Stimulated activated CD4-positive, alpha-beta T cell treated with anti-CD3 and anti-CD28 coated beads, Interleukin-15, amount 100 ng/mL, for 24 hours (primary cell): ENCODE measurements at regions not wholly inside any gene's neighbourhood (a gene's known extent, or its start where the extent isn't known, plus 50 kb on each side); places are given as distances from the start of the nearest gene placed in this dataset.
A peak's percentile ranks its signal among the peaks of the same experiment; 100 is the strongest.

ENCODE experiments used
- DNase-seq: peaks from one replicate; pipeline ENCODE4 v3.0.0-alpha.2; 2020

- no peak for DNase-seq
Observed at GRCh38 chr1:18535391-18536210, 54.9 kb downstream of the KLHDC7A start.

GRCh38 chr1:18536356-18536755 lies 55.6 kb downstream of the KLHDC7A start:
- DNase-seq: no peak

GRCh38 chr1:18536915-18537314 lies 56.2 kb downstream of the KLHDC7A start:
- no peak for DNase-seq

GRCh38 chr1:18537386-18538306 lies 56.9 kb downstream of the KLHDC7A start:
- DNase-seq: no peak

- no peak for DNase-seq
Observed at GRCh38 chr1:18539171-18539570, 58.4 kb downstream of the KLHDC7A start.

- DNase-seq: no peak
Observed at GRCh38 chr1:18540136-18540765, 59.5 kb downstream of the KLHDC7A start.

GRCh38 chr1:18541046-18541795 lies 60.5 kb downstream of the KLHDC7A start:
- DNase-seq: no peak

- DNase-seq: no peak
Observed at GRCh38 chr1:18542351-18542750, 61.6 kb downstream of the KLHDC7A start.

GRCh38 chr1:18546026-18546425 lies 65.3 kb downstream of the KLHDC7A start:
- no peak for DNase-seq

GRCh38 chr1:18547460-18547859 lies 66.7 kb downstream of the KLHDC7A start:
- no peak for DNase-seq

- no peak for DNase-seq
Observed at GRCh38 chr1:18548643-18549042, 67.9 kb downstream of the KLHDC7A start.

- DNase-seq: no peak
Observed at GRCh38 chr1:18549106-18549505, 68.4 kb downstream of the KLHDC7A start.

GRCh38 chr1:18549906-18550305 lies 69.2 kb downstream of the KLHDC7A start:
- no peak for DNase-seq

- DNase-seq: no peak
Observed at GRCh38 chr1:18552631-18553030, 71.9 kb downstream of the KLHDC7A start.

GRCh38 chr1:18553388-18553787 lies 72.7 kb downstream of the KLHDC7A start:
- no peak for DNase-seq

- DNase-seq: no peak
Observed at GRCh38 chr1:18554099-18554498, 73.4 kb downstream of the KLHDC7A start.

- no peak for DNase-seq
Observed at GRCh38 chr1:18554597-18554996, 73.9 kb downstream of the KLHDC7A start.

- no peak for DNase-seq
Observed at GRCh38 chr1:18555036-18555435, 74.3 kb downstream of the KLHDC7A start.

GRCh38 chr1:18556364-18556763 lies 74.3 kb upstream of the PAX7 start:
- DNase-seq: no peak

GRCh38 chr1:18557621-18558465 lies 72.8 kb upstream of the PAX7 start:
- DNase-seq: peak; percentile 50

- DNase-seq: peak; percentile 6
Observed at GRCh38 chr1:18560692-18561091, 70.0 kb upstream of the PAX7 start.

- DNase-seq: no peak
Observed at GRCh38 chr1:18561967-18562366, 68.7 kb upstream of the PAX7 start.
